Chondrocyte (in vitro differentiated cells): ENCODE measurements at regions not wholly inside any gene's neighbourhood (a gene's known extent, or its start where the extent isn't known, plus 50 kb on each side); places are given as distances from the start of the nearest gene placed in this dataset.

Experiments used
- DNase-seq: peaks from one replicate; pipeline ENCODE4 v3.0.0; 2021; ENCODE audit warnings: mixed read lengths, low spot score
- H3K27ac Mint-ChIP-seq: one replicate; pipeline ENCODE4 v1.8.0; 2021; ENCODE audit warnings: mild to moderate bottlenecking, moderate library complexity, mixed read lengths; ENCODE audit not compliant: unreplicated experiment
- H3K27me3 Mint-ChIP-seq: 2 replicates; pipeline ENCODE4 v1.8.0; 2021; ENCODE audit warnings: low read depth, mixed read lengths
- H3K36me3 Mint-ChIP-seq: 2 replicates; pipeline ENCODE4 v1.8.0; 2021; ENCODE audit warnings: low read depth, mixed read lengths
- H3K4me1 Mint-ChIP-seq: 2 replicates; pipeline ENCODE4 v1.8.0; 2021; ENCODE audit warnings: low read depth, mild to moderate bottlenecking, mixed read lengths
- H3K4me3 Mint-ChIP-seq: one replicate; pipeline ENCODE4 v1.8.0; 2021; ENCODE audit warnings: mild to moderate bottlenecking, moderate library complexity, mixed read lengths; ENCODE audit not compliant: unreplicated experiment
- H3K9me3 Mint-ChIP-seq: 2 replicates; pipeline ENCODE4 v1.8.0; 2021; ENCODE audit warnings: low read depth, mixed read lengths
- TF ChIP-seq, protein P1 (sequence below): fragments of 200-600 bp; sonication (generic); IDR thresholded peaks from 2 replicates; pipeline ENCODE4 v1.5.0; 2021; ENCODE audit warnings: antibody characterized with exemption, mild to moderate bottlenecking, moderate library complexity

DNA sequence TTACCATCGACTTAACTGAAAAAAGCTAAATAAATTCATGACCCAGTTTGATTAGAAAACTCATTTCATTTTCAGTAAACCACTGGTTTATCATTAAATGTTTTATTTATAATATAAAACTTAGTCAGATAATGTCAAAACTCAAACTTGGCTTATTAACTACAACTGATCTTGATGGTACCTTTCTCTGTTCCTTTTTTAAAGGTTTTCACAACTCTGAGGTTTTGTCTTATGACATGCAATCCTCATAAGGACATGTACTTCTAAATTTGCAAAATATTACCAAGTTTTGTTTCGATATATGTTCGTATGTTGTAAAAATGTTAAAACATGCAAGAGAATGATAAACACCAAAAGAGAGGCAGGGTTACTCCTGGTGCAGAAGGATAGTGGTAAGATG is 82.5 kb upstream of the PDE10A start:
- no peak for DNase-seq
- TF ChIP-seq, protein P1, sequence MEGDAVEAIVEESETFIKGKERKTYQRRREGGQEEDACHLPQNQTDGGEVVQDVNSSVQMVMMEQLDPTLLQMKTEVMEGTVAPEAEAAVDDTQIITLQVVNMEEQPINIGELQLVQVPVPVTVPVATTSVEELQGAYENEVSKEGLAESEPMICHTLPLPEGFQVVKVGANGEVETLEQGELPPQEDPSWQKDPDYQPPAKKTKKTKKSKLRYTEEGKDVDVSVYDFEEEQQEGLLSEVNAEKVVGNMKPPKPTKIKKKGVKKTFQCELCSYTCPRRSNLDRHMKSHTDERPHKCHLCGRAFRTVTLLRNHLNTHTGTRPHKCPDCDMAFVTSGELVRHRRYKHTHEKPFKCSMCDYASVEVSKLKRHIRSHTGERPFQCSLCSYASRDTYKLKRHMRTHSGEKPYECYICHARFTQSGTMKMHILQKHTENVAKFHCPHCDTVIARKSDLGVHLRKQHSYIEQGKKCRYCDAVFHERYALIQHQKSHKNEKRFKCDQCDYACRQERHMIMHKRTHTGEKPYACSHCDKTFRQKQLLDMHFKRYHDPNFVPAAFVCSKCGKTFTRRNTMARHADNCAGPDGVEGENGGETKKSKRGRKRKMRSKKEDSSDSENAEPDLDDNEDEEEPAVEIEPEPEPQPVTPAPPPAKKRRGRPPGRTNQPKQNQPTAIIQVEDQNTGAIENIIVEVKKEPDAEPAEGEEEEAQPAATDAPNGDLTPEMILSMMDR, result no peak
- no peaks in the 10 kb centered on the region for H3K9me3 Mint-ChIP-seq
- H3K36me3 Mint-ChIP-seq, result no peaks in the 10 kb centered on the region
- no peak overlapping the region for H3K4me3 Mint-ChIP-seq
- no peak overlapping the region for H3K27ac Mint-ChIP-seq
- peaks cover 19% of the 10 kb centered on the region for H3K4me1 Mint-ChIP-seq
- peaks cover 6% of the 10 kb centered on the region for H3K27me3 Mint-ChIP-seq

DNA sequence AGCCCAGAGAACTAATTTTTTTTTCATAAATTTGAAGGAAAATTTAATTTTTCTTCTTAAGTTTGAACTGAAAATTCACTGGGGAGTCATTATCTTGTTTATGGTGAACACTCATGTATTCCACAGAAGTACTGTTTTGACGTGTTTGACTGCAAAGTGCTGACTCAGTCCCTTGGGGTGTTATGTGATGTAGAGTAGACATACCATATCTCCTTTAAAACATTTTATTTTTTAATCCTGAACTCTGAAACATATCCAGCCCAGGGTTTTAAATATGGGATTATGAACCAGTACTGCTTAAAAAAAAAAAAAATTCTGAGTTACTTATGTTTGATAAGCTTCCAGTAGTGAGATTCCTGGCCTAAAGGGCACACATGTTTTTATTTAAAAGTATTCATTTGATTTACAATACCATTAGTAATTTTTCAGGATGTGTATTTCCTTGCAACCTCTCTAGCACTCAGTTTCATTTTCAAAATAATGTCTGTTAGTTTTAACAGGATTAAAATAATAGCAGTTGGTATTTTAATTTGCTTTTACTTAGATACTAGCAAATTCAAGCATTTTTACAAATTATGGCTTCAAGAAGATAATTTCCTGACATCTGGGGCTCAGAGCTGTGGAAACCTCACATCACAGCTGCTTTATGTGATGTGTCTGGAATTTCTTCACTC is 81.7 kb upstream of the PDE10A start:
- H3K27ac Mint-ChIP-seq, result no peak overlapping the region
- H3K4me3 Mint-ChIP-seq, result no peak overlapping the region
- peaks cover 19% of the 10 kb centered on the region for H3K4me1 Mint-ChIP-seq
- peaks cover 4% of the 10 kb centered on the region for H3K27me3 Mint-ChIP-seq
- no peak for DNase-seq
- H3K36me3 Mint-ChIP-seq, result no peaks in the 10 kb centered on the region
- TF ChIP-seq, protein P1, result no peak
- no peaks in the 10 kb centered on the region for H3K9me3 Mint-ChIP-seq

DNA sequence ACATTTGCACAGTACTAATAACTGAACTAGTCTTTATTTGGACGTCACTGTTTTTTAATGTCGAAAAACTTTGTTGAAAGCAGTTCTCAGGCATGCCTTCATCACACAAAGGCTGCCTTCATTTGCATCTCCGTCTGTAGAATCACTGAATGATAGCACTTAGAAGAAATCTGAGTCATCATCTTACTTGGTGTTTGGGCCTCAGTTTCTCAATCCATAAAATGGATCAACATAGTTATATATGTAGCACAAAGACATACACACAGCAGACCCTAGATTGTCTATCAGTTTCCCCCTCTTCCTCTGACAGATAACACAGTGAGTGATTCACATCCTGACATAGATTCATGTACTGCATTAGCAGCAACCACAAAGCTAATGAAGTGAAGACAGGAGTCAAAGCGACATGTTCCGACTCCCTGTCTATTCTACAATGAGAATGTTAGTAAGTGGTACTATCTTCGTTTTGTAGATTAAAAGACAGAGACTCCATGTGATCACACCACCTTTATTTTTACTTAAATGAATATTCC is 80.4 kb upstream of the PDE10A start:
- Mint-ChIP-seq H3K27ac (no peak overlapping the region), H3K27me3 (peaks cover 4% of the 10 kb centered on the region)

DNA sequence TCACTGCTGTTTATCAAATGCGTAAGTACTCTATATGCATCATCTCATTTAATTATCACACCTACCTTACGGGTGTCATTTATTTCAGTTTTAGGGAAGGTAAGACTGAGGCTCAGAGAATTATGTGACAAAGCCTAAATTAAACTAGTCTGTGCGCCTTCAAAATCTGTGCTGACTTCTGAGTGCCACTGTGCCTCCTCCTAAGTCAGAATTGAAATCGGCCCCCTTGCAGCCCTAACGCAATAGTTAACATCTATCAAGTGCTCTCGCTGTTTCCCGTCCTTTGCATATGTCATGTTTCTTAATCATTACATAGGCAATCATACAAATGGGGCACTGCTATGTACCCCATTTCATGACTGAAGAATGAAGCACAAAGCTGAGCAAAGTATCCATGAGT is 79.0 kb upstream of the PDE10A start:
- Mint-ChIP-seq H3K27ac (no peak overlapping the region), H3K27me3 (peaks cover 4% of the 10 kb centered on the region), H3K4me3 (no peak overlapping the region), H3K36me3 (peaks cover 2% of the 10 kb centered on the region), H3K9me3 (peaks cover 4% of the 10 kb centered on the region), H3K4me1 (peaks cover 13% of the 10 kb centered on the region)
- TF ChIP-seq, protein P1, result no peak
- no peak for DNase-seq

More for the DNA sequence above, 80.4 kb upstream of the PDE10A start:
- no peak for DNase-seq
- H3K9me3 Mint-ChIP-seq, result no peaks in the 10 kb centered on the region
- H3K4me3 Mint-ChIP-seq, result no peak overlapping the region
- TF ChIP-seq, protein P1, result no peak
- no peaks in the 10 kb centered on the region for H3K36me3 Mint-ChIP-seq
- H3K4me1 Mint-ChIP-seq, result peaks cover 18% of the 10 kb centered on the region

DNA sequence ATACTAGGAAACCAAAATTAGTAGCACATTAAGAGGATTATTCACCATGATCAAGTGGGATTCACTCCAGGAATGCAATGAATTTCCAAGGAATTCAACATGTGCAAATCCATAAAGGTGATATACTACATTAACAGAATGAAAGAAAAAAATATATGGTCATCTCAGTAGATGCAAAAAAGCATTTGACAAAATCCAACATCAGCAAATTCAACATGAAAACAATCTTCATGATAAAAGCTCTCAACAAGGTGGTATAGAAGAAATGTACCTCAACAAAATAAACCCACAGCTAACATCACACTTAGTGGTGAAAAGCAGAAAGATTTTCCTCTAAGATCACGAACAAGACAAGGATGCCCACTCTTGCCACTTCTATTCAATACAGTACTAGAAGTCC is 74.4 kb upstream of the PDE10A start:
- peaks cover 4% of the 10 kb centered on the region for H3K9me3 Mint-ChIP-seq
- no peak overlapping the region for H3K4me3 Mint-ChIP-seq

More for the DNA sequence above, 74.4 kb upstream of the PDE10A start:
- Mint-ChIP-seq H3K27ac (no peak overlapping the region), H3K36me3 (peaks cover 2% of the 10 kb centered on the region), H3K27me3 (peaks cover 12% of the 10 kb centered on the region), H3K4me1 (no peaks in the 10 kb centered on the region)
- TF ChIP-seq, protein P1, result no peak
- no peak for DNase-seq
